MCF 10A (cell line): ENCODE measurements at regions not wholly inside any gene's neighbourhood (a gene's known extent, or its start where the extent isn't known, plus 50 kb on each side); places are given as distances from the start of the nearest gene placed in this dataset.

Experiments
- BruUV-seq: library from RNA; stranded (reverse); fragments of 400-500 nt; replicated peaks from 2 replicates; lab custom pipeline; 2021; lab: Mats Ljungman, UMichigan
- CTCF ChIA-PET: fragments of 300-600 bp; sonication (Branson Sonifier 250); formaldehyde crosslinking; extraction: SDS; loops from one replicate; lab custom pipeline; 2021; ENCODE audit warnings: antibody characterized with exemption, inconsistent platforms; lab: Yijun Ruan, JAX
- POLR2A ChIA-PET: fragments of 300-600, 350-650 bp; sonication (Branson Sonifier 250); formaldehyde crosslinking; extraction: SDS; loops from one replicate; lab custom pipeline; 2020; ENCODE audit warnings: antibody characterized with exemption, inconsistent platforms; lab: Yijun Ruan, JAX
- DNase-seq: peaks from one replicate; pipeline ENCODE4 v3.0.0-alpha.2; 2018; ENCODE audit not compliant: unreplicated experiment
- H3K27ac Mint-ChIP-seq: one replicate; pipeline ENCODE4 v1.8.0; 2022; ENCODE audit warnings: mild to moderate bottlenecking, low read depth, mixed read lengths; ENCODE audit not compliant: unreplicated experiment
- H3K27me3 Mint-ChIP-seq: one replicate; pipeline ENCODE4 v1.8.0; 2022; ENCODE audit warnings: mixed read lengths; ENCODE audit not compliant: insufficient read depth, unreplicated experiment
- H3K36me3 Mint-ChIP-seq: one replicate; pipeline ENCODE4 v1.8.0; 2022; ENCODE audit warnings: mild to moderate bottlenecking, moderate library complexity, mixed read lengths; ENCODE audit not compliant: insufficient read depth, unreplicated experiment
- H3K4me1 Mint-ChIP-seq: one replicate; pipeline ENCODE4 v1.8.0; 2022; ENCODE audit warnings: mixed read lengths; ENCODE audit not compliant: insufficient read depth, unreplicated experiment
- H3K4me3 Mint-ChIP-seq: one replicate; pipeline ENCODE4 v1.8.0; 2022; ENCODE audit warnings: mild to moderate bottlenecking, moderate library complexity, mixed read lengths; ENCODE audit not compliant: unreplicated experiment
- H3K9me3 Mint-ChIP-seq: one replicate; pipeline ENCODE4 v1.8.0; 2022; ENCODE audit warnings: mixed read lengths; ENCODE audit not compliant: unreplicated experiment
- CTCF ChIP-seq: fragments of 200-600 bp; IDR thresholded peaks from one replicate; pipeline ENCODE4 v1.8.0; 2022; ENCODE audit warnings: antibody characterized with exemption, mild to moderate bottlenecking; ENCODE audit not compliant: unreplicated experiment
- intact Hi-C: fragments of 100-400 bp; cut with micrococcal nuclease; formaldehyde crosslinking; loops from 2 replicates; pipeline ENCODE4 v1.14.1; 2022

GRCh38 chr5:61614606-61615005 lies 282.5 kb downstream of the ZSWIM6 start:
- ChIA-PET CTCF (interaction anchor here (0.9 kb wide), 1 partner anchor 25 kb away, joined by 3 read pairs; no protein-coding TSS in a partner anchor), POLR2A (no interaction called here)
- Mint-ChIP-seq H3K27ac (no peak overlapping the region), H3K36me3 (no peaks in the 10 kb centered on the region), H3K4me1 (no peaks in the 10 kb centered on the region), H3K9me3 (no peaks in the 10 kb centered on the region), H3K4me3 (no peak overlapping the region), H3K27me3 (peaks cover 42% of the 10 kb centered on the region)
- intact Hi-C loops: no loop called here
- DNase-seq: no peak
- BruUV-seq: no TSS peak
- TF ChIP-seq CTCF: no peak

- TF ChIP-seq CTCF: no peak
- Mint-ChIP-seq H3K36me3 (no peaks in the 10 kb centered on the region), H3K4me3 (no peak overlapping the region), H3K9me3 (no peaks in the 10 kb centered on the region), H3K4me1 (no peaks in the 10 kb centered on the region), H3K27ac (no peak overlapping the region), H3K27me3 (peaks cover 23% of the 10 kb centered on the region)
- DNase-seq: no peak
- intact Hi-C loops: no loop called here
- POLR2A ChIA-PET: no interaction called here
- CTCF ChIA-PET: interaction anchor here (0.6 to 0.8 kb wide), 2 partner anchors 42 to 153 kb away, joined by 3 to 5 read pairs; no protein-coding TSS in a partner anchor
- BruUV-seq: no TSS peak
Measured at GRCh38 chr5:61617039-61617438, 285.0 kb downstream of the ZSWIM6 start.

- Mint-ChIP-seq H3K4me3 (no peak overlapping the region), H3K4me1 (no peaks in the 10 kb centered on the region), H3K36me3 (no peaks in the 10 kb centered on the region), H3K9me3 (no peaks in the 10 kb centered on the region), H3K27me3 (peaks cover 13% of the 10 kb centered on the region), H3K27ac (no peak overlapping the region)
- TF ChIP-seq CTCF: no peak
- BruUV-seq: no TSS peak
- POLR2A ChIA-PET: no interaction called here
- intact Hi-C loops: no loop called here
- CTCF ChIA-PET: interaction anchor here (0.5 to 0.6 kb wide), 2 partner anchors 113 to 525 kb away, joined by 3 read pairs; no protein-coding TSS in a partner anchor
- no peak for DNase-seq
Measured at GRCh38 chr5:61617995-61618525, 286.0 kb downstream of the ZSWIM6 start.

- no peak for TF ChIP-seq CTCF
Measured at GRCh38 chr5:61618577-61618976, 286.5 kb downstream of the ZSWIM6 start.

More at GRCh38 chr5:61618577-61618976, 286.5 kb downstream of the ZSWIM6 start:
- POLR2A ChIA-PET: no interaction called here
- H3K4me1 Mint-ChIP-seq: no peaks in the 10 kb centered on the region
- peaks cover 8% of the 10 kb centered on the region for H3K27me3 Mint-ChIP-seq
- no peaks in the 10 kb centered on the region for H3K36me3 Mint-ChIP-seq
- CTCF ChIA-PET: interaction anchor here (0.6 kb wide), 1 partner anchor 525 kb away, joined by 3 read pairs; no protein-coding TSS in a partner anchor
- intact Hi-C loops: no loop called here
- no peak for DNase-seq
- no TSS peak for BruUV-seq
- no peak overlapping the region for H3K27ac Mint-ChIP-seq
- H3K9me3 Mint-ChIP-seq: no peaks in the 10 kb centered on the region
- no peak overlapping the region for H3K4me3 Mint-ChIP-seq
